Ascending aorta (tissue), 2 donors: ENCODE measurements at regions not wholly inside any gene's neighbourhood (a gene's known extent, or its start where the extent isn't known, plus 50 kb on each side); places are given as distances from the start of the nearest gene placed in this dataset.

Source experiments
- DNase-seq, 2 donors: peaks; one replicate each; pipeline ENCODE4 v3.0.0-alpha.2; 2019; ENCODE audit warnings: low spot score in 2 of 2
- H3K27ac ChIP-seq, 2 donors: fragments of 200-600 bp; sonication (generic); one replicate each; pipeline ENCODE4 v1.5.1; 2016 to 2017; ENCODE audit warnings: mild to moderate bottlenecking in 1 of 2
- H3K27me3 ChIP-seq: fragments of 200-600 bp; sonication (generic); one replicate; pipeline ENCODE4 v1.5.1; 2017
- H3K36me3 ChIP-seq, 2 donors: fragments of 200-600 bp; sonication (generic); one replicate each; pipeline ENCODE4 v1.5.1; 2016
- H3K4me1 ChIP-seq, 2 donors: fragments of 200-600 bp; sonication (generic); one replicate each; pipeline ENCODE4 v1.5.1; 2016 to 2017; ENCODE audit warnings: mild to moderate bottlenecking in 1 of 2
- H3K4me3 ChIP-seq, 2 donors: fragments of 200-600 bp; sonication (generic); one replicate each; pipeline ENCODE4 v1.5.1; 2016 to 2017; ENCODE audit warnings: mild to moderate bottlenecking in 1 of 2
- H3K9me3 ChIP-seq, 2 donors: fragments of 200-600 bp; sonication (generic); one replicate each; pipeline ENCODE4 v1.5.1; 2016
- intact Hi-C: fragments of 100-400 bp; cut with DNase I; formaldehyde crosslinking; loops from one replicate; pipeline ENCODE4 v1.15.1; 2023
- TF ChIP-seq, protein P1 (sequence below), 3 experiments: fragments of 200-600 bp in 2 of 3; fragments of 450-650 bp in 1 of 3; sonication (generic) in 2 of 3; IDR thresholded peaks; one replicate each; pipeline ENCODE4 v1.5.1; 2016 to 2019; ENCODE audit warnings: antibody characterized with exemption in 3 of 3, mild to moderate bottlenecking in 1 of 3, moderate library complexity in 1 of 3

DNA sequence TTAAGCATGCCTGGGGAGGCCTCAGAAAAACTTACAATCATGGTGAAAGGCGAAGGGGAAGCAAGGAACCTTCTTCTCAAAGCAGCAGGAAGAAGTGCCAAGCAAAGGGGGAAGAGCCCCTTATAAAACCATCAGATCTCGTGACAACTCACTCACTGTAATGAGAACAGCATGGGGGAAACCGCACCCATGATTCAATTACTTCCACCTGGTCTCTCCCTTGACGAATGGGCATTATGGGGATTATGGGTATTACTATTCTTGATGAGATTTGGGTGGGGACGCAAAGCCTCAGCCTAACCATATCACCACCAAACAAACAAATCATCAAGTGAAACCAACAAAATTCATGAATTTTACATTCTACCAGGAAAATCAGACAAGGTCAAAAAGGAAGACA is 76.7 kb upstream of the TAB3 start:
- intact Hi-C loops: no loop called here
- Histone ChIP-seq H3K4me3 (no peak overlapping the region), H3K27ac (no peak overlapping the region), H3K27me3 (no peaks in the 10 kb centered on the region), H3K4me1 (no peaks in the 10 kb centered on the region), H3K36me3 (no peaks in the 10 kb centered on the region), H3K9me3 (no peaks in the 10 kb centered on the region)
- no peak for DNase-seq
- TF ChIP-seq, protein P1, sequence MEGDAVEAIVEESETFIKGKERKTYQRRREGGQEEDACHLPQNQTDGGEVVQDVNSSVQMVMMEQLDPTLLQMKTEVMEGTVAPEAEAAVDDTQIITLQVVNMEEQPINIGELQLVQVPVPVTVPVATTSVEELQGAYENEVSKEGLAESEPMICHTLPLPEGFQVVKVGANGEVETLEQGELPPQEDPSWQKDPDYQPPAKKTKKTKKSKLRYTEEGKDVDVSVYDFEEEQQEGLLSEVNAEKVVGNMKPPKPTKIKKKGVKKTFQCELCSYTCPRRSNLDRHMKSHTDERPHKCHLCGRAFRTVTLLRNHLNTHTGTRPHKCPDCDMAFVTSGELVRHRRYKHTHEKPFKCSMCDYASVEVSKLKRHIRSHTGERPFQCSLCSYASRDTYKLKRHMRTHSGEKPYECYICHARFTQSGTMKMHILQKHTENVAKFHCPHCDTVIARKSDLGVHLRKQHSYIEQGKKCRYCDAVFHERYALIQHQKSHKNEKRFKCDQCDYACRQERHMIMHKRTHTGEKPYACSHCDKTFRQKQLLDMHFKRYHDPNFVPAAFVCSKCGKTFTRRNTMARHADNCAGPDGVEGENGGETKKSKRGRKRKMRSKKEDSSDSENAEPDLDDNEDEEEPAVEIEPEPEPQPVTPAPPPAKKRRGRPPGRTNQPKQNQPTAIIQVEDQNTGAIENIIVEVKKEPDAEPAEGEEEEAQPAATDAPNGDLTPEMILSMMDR (IDR thresholded peaks at IDR 0.05): no peak

DNA sequence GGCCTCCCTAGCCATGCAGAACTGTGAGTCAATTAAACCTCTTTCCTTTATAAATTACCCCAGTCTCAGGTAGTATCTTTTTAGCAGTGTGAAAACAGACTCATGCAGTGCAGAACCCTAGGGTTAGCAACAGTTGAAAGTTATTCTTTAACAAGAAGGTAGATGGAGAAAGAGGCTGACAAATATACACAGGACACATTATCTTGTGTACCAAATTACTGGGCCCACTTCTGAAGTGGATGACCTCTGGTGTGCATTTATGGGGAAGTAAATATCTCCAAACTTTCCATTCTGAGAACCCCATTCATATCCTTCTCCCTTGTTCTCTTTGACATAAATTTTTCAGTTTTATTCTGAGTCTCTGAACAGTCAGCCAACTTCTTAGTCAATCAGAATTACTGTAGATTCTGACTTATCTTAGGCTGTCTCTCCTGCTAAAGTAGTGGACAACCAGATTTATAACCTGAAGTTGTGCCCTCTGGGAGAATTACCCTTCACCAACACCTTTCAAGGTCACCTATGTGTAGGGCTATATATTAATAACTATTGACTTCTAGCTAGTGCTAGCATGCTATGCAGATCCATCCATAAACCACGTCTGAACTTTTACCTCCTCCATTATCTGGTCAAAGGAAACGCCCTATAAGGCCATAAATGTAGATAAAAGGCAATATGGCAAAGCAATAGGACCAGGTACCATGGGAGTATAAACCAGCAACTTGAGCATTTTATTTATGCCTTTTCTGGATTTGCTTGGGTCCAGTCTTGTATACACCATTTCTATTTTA is 72.5 kb upstream of the TAB3 start:
- no peak for DNase-seq
- intact Hi-C loops: no loop called here
- Histone ChIP-seq H3K36me3 (no peaks in the 10 kb centered on the region), H3K9me3 (no peaks in the 10 kb centered on the region), H3K4me3 (no peak overlapping the region), H3K27ac (no peak overlapping the region), H3K27me3 (no peaks in the 10 kb centered on the region), H3K4me1 (no peaks in the 10 kb centered on the region)
- TF ChIP-seq, protein P1 (IDR thresholded peaks at IDR 0.05): no peak

DNA sequence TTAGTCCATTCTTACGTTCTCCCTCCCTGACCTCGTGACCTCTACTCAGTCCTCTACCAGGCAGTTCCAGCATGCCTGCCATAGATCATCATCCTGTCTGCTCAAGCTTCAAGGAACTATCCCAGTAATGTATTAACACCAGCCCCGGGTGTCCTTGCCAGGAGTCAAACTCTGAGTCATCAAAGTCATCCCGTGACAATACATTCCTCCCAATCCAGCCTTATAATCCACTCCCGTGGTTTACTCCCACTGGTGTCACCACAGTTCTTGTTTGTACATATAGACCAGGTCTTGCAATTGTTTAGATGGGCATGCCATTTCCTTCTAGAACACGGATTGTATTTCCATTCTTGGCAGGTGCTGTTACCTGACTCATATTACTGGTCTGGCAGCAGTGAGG is 68.7 kb upstream of the TAB3 start:
- Histone ChIP-seq H3K9me3 (no peaks in the 10 kb centered on the region), H3K27ac (no peak overlapping the region), H3K4me3 (no peak overlapping the region), H3K27me3 (no peaks in the 10 kb centered on the region), H3K36me3 (no peaks in the 10 kb centered on the region), H3K4me1 (no peaks in the 10 kb centered on the region)
- intact Hi-C loops: no loop called here
- no peak for DNase-seq
- TF ChIP-seq, protein P1 (IDR thresholded peaks at IDR 0.05): no peak

DNA sequence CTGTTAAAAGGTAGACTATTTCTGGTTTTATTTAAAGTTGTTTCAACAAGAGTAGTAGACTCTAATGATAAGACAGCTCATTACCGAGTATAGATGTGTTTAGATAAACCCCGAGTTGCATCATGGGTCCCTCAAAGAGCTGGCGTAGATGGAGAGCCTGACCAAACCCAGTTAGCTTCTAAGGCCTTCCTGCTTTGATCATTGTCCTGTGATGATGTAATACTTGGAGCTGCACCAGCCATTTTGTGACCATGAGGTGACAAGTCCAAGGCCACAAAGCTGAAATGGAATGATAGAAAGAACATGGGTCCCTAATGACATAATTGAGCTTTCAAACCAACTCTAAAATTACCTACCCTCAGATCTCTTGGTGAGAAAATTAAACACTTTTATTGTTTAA is 66.6 kb upstream of the TAB3 start:
- TF ChIP-seq, protein P1 (IDR thresholded peaks at IDR 0.05): no peak
- Histone ChIP-seq H3K27me3 (no peaks in the 10 kb centered on the region), H3K4me3 (no peak overlapping the region), H3K36me3 (no peaks in the 10 kb centered on the region), H3K9me3 (no peaks in the 10 kb centered on the region), H3K27ac (no peak overlapping the region), H3K4me1 (no peaks in the 10 kb centered on the region)
- DNase-seq: no peak
- intact Hi-C loops: no loop called here

DNA sequence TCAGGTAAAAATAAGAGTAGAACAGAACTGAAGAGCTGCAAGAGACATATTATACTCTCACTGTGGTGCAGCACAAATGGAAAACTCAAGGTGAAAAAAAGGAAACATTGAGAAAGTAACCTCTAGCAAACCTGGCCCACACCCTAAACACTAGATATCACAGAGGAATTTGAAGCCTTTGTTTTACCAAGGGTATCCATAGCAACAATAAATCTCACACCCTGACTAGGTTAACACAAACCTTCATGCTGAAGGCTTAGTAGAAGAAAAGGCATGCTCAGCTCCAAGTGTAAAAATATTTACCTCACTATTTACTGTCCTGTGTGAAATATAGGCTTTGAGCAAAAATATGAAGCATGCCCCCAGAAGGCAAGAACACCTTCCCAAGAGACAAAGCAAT is 61.9 kb upstream of the TAB3 start:
- TF ChIP-seq, protein P1 (IDR thresholded peaks at IDR 0.05): no peak
- intact Hi-C loops: no loop called here

More for the DNA sequence above, 61.9 kb upstream of the TAB3 start:
- no peaks in the 10 kb centered on the region for H3K27me3 ChIP-seq
- no peaks in the 10 kb centered on the region for H3K9me3 ChIP-seq
- DNase-seq: no peak
- no peaks in the 10 kb centered on the region for H3K36me3 ChIP-seq
- no peak overlapping the region for H3K27ac ChIP-seq
- H3K4me1 ChIP-seq: no peaks in the 10 kb centered on the region
- no peak overlapping the region for H3K4me3 ChIP-seq
